DOHH2 (cell line): ENCODE measurements at regions not wholly inside any gene's neighbourhood (a gene's known extent, or its start where the extent isn't known, plus 50 kb on each side); places are given as distances from the start of the nearest gene placed in this dataset.

ENCODE experiments used
- CTCF ChIP-seq: fragments of 200-600 bp; sonication (generic); IDR thresholded peaks from one replicate; pipeline ENCODE4 v1.5.1; 2014; ENCODE audit warnings: antibody characterized with exemption, mild to moderate bottlenecking, low read depth, low read length; ENCODE audit not compliant: poor library complexity, severe bottlenecking
- EZH2phosphoT487 ChIP-seq: fragments of 200-600 bp; sonication (generic); IDR thresholded peaks from 2 replicates; pipeline ENCODE4 v1.6.1; 2017; ENCODE audit warnings: borderline replicate concordance, mild to moderate bottlenecking, antibody characterized with exemption, low read length, moderate library complexity, mixed read lengths

DNA sequence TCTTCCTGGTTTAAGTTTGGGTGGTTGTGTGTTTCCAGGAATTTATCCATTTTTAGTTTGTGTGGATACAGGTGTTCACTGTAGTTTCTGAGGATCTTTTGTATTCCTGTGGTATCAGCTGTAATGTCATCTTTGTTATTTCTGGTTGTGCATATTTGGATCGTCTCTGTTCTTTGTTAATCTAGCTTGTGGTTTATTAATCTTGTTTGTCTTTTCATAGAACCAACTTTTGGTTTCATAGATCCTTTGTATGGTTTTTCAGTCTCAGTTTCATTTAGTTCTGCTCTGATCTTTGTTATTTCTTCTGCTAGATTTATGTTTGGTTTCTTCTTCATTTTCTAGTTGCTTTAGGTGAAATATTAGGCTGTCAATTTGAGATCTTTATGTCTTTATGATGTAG is 202.4 kb upstream of the ZSWIM2 start:
- TF ChIP-seq CTCF = no peak
- TF ChIP-seq EZH2phosphoT487 = no peak
